ENCODE measurements at regions not wholly inside any gene's neighbourhood (a gene's known extent, or its start where the extent isn't known, plus 50 kb on each side); places are given as distances from the start of the nearest gene placed in this dataset.
"Not testable (repeated sequence)": the region's sequence is repeated elsewhere in the genome, so short reads cannot be mapped to it uniquely, and the experiment has no call there.

DNA sequence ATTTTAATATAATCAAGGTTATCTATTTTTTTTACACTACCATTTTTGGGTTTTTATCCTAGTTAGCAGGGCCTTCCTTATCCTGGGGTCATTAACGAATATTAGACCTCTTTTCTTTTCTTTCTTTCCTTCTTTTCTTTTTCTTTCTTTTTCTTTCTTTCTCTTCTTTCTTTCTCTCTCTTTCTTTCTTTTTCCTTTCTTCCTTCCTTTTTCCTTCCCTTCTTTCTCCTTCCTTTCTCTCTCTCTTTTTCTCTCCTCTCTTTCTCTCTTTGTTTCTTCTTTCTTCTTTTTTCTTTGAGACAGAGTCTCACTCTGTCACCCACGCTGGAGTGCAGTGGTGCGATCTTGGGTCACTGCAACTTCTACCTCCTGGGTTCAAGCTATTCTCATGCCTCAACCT lies 120.4 kb upstream of the PDE7B start:
- DNase-seq = no peak

DNA sequence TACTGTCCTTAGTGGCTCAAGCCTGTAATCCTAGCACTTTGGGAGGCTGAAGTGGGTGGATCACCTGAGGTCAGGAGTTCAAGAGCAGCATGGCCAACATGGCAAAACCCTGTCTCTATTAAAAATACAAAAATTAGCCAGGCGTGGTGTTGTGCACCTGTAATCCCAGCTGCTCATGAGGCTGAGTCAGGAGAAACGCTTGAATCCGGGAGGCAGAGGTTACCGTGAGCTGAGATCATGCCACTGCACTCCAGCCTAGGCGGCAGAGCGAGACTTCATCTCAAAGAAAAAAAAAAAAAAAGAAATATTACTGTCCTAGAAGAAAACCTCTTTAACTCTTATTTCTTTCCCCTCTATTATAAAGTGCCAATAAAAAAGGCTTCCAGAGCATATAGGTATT lies 115.2 kb upstream of the PDE7B start:
- not testable (repeated sequence) for DNase-seq

DNA sequence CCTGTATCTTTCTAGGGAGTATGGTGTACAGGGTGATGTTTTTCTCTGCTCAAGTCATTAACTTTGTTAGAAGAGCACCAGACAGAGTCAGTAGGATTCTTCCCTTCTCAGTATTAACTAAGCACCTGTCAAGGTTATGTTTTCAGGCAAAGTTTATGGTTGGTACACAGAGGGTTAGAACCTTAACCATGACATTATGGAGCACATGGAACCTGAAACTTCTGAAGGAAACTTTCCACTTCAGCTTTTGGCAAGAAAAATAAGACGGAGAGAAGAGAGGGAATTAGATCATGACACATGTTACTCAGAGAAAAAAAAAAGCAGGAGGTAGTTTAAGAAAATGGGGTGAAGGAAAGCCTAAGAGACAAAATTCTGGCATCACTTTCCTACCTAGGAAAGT lies 112.9 kb upstream of the PDE7B start:
- no peak for DNase-seq

- DNase-seq = peak in 1 of 2 experiments; percentile 4
Observed at GRCh38 chr6:135739288-135739687, 112.2 kb upstream of the PDE7B start.

DNA sequence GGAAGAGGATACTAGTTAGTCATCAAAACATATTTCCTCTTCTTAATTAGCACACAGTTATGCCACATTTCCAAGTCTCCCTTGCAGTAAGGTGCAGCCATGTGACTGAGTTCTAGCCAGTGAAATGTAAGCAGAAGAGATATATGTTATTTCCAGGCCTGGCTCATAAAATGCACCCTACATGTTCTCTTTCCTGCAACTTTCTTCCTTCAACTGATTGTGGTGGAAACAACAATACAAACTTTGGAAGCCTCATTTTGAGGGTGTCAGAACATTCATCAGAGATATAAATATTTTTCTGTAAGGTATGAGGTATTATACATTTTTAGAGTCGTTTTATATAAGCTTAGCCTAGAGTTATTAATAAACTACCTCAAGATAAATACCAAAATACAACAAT lies 110.9 kb upstream of the PDE7B start:
- no peak for DNase-seq

DNA sequence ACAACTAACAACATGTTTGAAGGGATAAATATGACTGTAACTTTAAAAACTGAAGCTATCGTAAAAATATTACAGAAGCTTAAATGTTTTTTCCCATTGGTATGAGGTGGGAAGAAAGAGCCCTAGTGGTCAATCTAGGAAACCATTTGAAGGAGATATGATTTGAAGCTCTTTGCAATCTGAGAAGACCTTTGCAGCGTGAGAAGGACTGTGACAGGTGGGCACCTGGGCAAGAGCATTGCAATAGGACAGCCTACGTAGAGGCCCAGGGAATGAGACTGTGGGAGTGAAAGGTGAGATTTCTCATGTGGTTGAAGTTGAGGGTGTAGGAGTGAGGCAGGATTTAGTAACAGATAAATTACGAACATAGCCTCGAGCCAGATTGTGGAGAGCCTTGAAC lies 108.0 kb upstream of the PDE7B start:
- DNase-seq = no peak

DNA sequence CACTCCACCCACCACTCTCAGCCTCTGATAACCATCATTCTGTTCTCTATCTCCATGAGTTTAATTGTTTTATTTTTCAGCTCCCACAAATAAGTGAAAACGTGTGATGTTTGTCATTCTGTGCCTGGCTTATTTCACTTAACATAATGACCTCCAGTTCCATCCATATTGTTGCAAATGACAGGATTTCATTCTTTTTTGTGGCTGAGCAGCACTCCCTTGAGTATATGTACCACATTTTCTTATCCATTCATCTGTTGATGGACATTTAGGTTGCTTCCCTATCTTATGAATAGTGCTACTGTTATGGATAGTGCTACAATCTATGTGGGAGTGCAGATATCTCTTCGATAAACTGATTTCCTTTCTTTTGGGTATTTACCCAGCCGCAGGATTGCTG lies 103.3 kb upstream of the PDE7B start:
- no peak for DNase-seq

DNA sequence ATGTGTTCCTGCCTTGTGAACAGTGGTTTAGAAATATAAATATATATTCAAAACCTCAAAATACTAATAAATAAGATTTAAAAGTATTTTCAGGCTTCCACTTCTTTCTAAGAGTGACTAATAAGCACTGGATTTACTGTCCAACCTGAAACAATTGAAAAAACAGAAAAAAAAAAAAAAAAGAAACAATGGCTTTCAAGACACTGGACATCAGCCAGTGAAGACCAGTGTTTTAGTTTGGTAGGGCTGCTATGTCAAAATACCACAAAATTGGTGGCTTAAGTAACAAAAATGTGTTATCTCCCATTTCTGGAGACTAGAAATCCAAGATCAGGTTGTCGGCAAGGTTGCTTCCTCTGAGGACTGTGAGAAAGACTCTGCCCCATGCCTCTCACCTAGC lies 101.4 kb upstream of the PDE7B start:
- no peak for DNase-seq

DNA sequence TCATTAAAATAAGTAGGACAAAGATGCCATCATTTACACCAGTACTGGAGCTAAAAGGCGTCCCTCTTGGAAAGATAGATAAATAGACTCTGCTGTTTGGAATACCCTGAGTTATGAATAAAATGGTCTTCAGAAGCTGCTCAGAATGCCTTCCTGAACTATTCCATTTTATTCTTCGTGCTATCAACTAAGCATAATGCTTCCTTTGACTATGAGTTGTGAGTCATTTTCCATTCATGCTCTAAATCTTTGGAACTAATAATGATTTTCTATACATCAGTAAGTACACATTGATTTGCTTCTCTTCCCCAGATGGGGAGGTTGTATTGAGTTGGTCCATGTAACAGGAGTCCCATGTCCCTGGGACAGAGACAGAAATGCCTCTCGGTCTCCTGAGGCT lies 98.3 kb upstream of the PDE7B start:
- no peak for DNase-seq

DNA sequence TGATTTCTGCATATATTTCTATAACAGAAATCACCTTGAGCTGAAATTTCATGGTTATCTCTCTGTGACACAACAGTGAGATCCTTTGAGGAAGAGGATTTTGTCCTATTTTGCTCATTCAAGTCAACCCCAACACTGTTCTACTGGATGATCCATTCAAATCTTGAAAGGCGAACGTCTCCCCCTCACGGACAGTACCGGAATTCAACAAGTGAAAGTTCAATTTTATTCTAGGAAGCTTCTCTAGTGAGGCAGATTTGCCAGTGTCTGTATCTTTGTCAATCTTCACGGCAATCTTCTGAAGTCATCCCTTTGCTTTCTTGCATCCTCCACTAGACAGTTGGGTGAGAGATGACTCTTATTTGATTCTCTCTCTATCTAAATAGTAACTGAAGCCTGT lies 91.7 kb upstream of the PDE7B start:
- DNase-seq = no peak

GRCh38 chr6:135774006-135774405 lies 77.5 kb upstream of the PDE7B start:
- no peak for DNase-seq

DNA sequence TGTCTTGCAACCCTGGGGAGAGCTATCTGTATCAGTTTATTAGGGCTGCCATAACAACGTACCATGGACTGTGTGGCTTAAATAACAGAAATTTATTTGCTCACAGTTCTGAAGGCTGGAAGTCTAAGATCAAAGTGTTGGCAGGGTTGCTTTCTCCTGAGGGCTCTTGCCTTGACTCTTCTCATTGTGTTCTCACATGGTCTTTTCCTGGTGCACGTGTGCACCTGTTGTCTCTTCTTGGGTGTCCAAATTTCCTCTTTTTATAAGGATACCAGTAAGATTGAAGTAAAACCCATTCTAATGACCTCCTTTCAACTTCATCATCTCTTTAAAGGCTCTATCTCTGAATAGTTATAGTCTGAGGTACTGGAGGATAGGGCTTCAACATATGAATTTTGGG lies 72.3 kb upstream of the PDE7B start:
- DNase-seq = no peak

- no peak for DNase-seq
Observed at GRCh38 chr6:135780326-135780725, 71.2 kb upstream of the PDE7B start.

DNA sequence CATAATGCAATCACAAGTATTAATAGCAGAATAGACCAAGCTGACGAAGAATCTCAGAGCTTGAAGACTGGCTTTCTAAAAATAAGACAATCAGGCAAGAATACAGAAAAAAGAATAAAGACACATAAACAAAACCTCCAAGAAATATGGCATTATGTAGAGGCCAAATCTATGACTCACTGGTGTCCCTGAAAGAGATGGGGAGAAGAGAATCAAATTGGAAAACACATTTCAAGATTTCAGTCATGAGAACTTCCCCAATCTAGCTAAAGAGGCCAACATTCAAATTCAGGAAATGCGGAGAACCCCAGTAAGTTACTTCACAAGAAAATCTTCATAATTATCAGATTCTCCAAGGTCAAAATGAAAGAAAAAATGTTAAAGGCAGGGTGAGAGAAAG lies 69.0 kb upstream of the PDE7B start:
- no peak for DNase-seq

- DNase-seq = no peak
Observed at GRCh38 chr6:135784507-135784906, 67.0 kb upstream of the PDE7B start.

DNA sequence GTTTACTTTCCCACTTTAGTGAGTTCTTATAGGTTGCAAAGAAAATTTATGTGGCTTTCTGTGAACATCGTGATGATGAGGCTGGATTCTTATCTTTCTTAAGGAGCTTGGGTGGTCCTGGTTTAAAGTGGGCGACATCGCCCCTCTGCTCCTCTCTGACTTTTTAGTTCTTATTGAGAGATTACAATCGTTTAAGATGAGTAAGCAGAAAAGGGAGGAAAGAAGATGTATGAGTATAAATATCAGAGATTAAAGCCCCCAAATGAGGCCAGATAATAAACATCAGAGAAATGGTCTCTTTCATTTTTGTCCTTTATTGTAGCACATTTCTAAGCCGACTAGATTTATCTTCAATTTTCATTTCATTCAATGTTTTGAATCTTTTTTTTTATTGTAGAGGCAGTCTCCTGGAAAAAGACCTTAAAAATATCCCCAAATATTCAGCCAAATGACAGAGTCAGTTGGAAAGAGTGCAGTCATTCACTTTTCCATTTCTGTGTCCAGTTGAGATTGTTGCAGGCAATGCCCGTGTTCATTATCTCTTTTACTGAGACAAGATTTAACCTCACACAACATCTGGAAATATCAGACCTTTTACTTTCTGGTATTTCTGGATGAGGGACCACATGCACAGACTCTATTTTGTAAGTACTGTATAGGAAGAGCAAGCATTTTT lies 62.0 kb upstream of the PDE7B start:
- no peak for DNase-seq

DNA sequence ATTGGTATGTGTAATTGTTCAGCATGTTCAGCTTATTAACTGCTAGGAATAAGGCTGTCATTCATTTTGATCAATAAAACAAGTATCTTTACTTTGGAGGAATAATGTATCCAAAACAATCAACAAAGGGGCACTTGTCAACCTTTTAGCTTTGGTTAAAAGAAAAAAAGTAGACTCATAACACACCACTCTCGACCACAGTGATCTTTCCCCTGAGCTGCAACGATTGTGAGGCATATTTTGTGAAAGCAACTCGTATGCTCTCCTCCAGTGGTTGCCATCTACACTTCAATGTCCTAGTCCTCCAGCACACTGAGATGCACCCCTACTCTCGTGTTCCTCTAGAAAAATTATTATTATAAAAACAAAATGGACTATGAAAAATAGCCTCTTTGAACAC lies 60.1 kb upstream of the PDE7B start:
- DNase-seq = no peak

DNA sequence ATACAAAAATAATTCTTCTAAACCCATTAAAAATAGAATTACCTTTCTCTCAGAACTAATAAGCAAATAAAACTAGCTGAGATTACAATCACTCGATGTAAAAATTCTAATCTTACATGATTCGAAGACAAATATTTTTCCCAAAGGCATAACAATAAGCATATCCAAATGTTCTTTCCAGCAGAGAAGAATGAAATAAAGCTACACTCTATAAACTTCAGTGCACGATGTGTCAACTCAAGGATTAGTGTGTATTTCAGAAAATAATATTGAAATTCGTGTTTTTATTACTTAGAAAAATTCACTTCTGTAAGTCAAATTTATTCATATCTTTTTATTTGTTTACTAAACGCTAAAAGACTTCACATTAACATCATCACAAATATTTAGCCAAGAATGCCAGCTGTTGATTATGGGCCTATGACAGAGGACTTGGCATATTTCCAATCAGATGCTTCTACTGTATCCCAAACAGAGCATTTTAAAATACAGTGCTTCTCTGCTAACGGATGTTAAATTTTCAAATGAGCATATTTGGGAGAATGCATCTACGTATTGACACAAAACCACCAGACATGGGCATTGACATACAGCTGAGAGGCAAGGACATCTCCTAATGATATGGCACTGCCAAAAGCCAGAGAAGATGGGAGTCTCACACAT lies 54.7 kb upstream of the PDE7B start:
- no peak for DNase-seq

GRCh38 chr6:135797361-135797760 lies 54.1 kb upstream of the PDE7B start:
- DNase-seq = no peak

DNA sequence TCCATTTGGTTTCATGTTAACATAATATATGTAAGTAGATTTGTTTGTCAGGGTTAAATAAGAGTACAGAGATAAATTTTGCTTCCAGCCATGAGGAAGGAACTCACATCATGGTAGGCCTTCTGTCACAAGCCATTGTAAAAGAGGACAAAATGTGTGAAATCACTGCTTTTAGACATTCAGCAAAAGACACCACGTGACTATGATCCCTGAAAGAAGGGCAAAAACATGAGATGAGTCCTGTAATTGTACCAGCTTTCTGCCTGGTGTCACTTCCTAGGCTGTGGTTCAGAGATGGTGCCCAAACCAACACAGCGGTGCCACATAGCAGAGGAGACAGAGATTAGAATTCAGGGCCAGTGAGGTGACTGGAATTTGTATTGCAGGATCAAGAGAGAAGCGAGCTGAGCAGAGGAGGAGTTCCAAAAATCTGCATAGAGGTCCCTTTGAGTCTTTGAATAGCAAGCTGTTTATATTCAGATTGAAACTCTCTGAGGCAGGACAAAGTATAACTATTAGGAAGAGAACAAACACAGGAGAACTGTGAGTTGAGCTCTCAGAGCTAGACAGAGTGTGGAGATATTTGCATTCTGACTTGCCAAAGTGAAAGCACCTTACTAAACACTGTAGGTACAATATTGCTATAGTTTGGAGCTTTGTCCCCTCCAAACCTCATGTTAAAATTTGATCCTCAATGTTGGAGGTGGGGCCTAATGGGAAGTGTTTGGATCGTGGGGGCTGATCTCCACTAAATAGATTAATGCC lies 52.6 kb upstream of the PDE7B start:
- DNase-seq = no peak

All from activated CD4-positive, alpha-beta T cell treated with anti-CD3 and anti-CD28 coated beads, Interleukin-2, amount 50 U/mL, for 48 hours (primary cell).